ENCODE measurements at regions not wholly inside any gene's neighbourhood (a gene's known extent, or its start where the extent isn't known, plus 50 kb on each side); places are given as distances from the start of the nearest gene placed in this dataset.

DNA sequence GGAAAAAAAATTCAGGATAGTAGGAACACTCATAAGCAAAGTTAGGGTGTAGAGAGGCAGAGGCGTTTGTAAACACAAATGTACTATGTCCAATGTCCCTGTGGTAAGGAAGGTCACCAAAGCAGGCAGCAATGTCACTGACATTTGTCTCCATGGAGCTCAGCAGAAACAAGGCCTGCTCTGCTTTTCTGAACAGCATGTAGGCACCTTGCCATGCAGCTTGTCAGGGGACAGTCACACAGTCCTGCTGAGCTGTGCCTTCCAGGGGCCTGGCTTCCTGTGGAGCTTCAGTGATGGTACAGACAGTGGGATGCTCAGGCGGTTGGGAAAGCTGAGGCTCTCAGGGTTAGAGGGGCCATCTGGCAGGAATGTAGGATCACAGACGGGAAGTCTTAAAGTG is 74.5 kb upstream of the HS3ST1 start (continued):
- TF ChIP-seq TEAD4 (IDR thresholded peaks at IDR 0.05; ENCODE audit: low read depth, low read length): no peak
- no peak for TF ChIP-seq JUND (IDR thresholded peaks at IDR 0.05; ENCODE audit: low read length)
- no peak for TF ChIP-seq RNF2 (IDR thresholded peaks at IDR 0.05; ENCODE audit: borderline replicate concordance, low read depth, low read length, missing control alignments, poor library complexity, severe bottlenecking)
- TF ChIP-seq GTF2F1 (IDR thresholded peaks at IDR 0.05; ENCODE audit: borderline replicate concordance, low read depth, low read length): no peak
- no peak for TF ChIP-seq SUZ12 (IDR thresholded peaks at IDR 0.05; ENCODE audit: low read length)
- TF ChIP-seq MAFK (IDR thresholded peaks at IDR 0.05; ENCODE audit: low read depth, low read length): no peak
- no peak for TF ChIP-seq CHD2 (IDR thresholded peaks at IDR 0.05; ENCODE audit: low read length)
- TF ChIP-seq HDAC2 (IDR thresholded peaks at IDR 0.05; ENCODE audit: borderline replicate concordance in 1 of 2, low read depth in 2 of 2, low read length in 2 of 2): no peak
- TF ChIP-seq, protein P1, sequence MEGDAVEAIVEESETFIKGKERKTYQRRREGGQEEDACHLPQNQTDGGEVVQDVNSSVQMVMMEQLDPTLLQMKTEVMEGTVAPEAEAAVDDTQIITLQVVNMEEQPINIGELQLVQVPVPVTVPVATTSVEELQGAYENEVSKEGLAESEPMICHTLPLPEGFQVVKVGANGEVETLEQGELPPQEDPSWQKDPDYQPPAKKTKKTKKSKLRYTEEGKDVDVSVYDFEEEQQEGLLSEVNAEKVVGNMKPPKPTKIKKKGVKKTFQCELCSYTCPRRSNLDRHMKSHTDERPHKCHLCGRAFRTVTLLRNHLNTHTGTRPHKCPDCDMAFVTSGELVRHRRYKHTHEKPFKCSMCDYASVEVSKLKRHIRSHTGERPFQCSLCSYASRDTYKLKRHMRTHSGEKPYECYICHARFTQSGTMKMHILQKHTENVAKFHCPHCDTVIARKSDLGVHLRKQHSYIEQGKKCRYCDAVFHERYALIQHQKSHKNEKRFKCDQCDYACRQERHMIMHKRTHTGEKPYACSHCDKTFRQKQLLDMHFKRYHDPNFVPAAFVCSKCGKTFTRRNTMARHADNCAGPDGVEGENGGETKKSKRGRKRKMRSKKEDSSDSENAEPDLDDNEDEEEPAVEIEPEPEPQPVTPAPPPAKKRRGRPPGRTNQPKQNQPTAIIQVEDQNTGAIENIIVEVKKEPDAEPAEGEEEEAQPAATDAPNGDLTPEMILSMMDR (IDR thresholded peaks at IDR 0.05; ENCODE audit: control extremely low read depth in 1 of 3, insufficient read depth in 1 of 3, low read depth in 1 of 3, low read length in 3 of 3): no peak
- TF ChIP-seq CBX5 (IDR thresholded peaks at IDR 0.05; ENCODE audit: low read depth, low read length): no peak
- TF ChIP-seq HDAC6 (IDR thresholded peaks at IDR 0.05; ENCODE audit: low read depth, low read length): no peak
- no peak for TF ChIP-seq CTBP2 (IDR thresholded peaks at IDR 0.05; ENCODE audit: borderline replicate concordance, insufficient read depth, insufficient read length, low read length)
- no peak for TF ChIP-seq TCF12 (IDR thresholded peaks at IDR 0.05; ENCODE audit: low read depth, low read length)
- TF ChIP-seq KDM5A (IDR thresholded peaks at IDR 0.05; ENCODE audit: low read length): no peak
- TF ChIP-seq PHF8 (conservative IDR thresholded peaks at IDR 0.05; ENCODE audit: low read depth, low read length): no peak
- no peak for TF ChIP-seq ZNF274 (IDR thresholded peaks at IDR 0.05; ENCODE audit: borderline replicate concordance, extremely low read depth, low read length)
- no peak for TF ChIP-seq SIRT6 (IDR thresholded peaks at IDR 0.05; ENCODE audit: low read length)
- no peak for TF ChIP-seq SP1 (IDR thresholded peaks at IDR 0.05; ENCODE audit: low read depth, low read length)
